GM12892 (cell line): ENCODE measurements at regions not wholly inside any gene's neighbourhood (a gene's known extent, or its start where the extent isn't known, plus 50 kb on each side); places are given as distances from the start of the nearest gene placed in this dataset.
"Not testable (repeated sequence)": the region's sequence is repeated elsewhere in the genome, so short reads cannot be mapped to it uniquely, and the experiment has no call there.

Experiments
- DNase-seq: peaks from one replicate; pipeline ENCODE4 v3.0.0; 2011; ENCODE audit not compliant: insufficient read length
- FAIRE-seq: peaks from 2 replicates; lab custom pipeline; 2011; peaks lifted over from hg19 to GRCh38; lab: Jason Lieb, UNC
- POLR2A ChIP-seq: IDR thresholded peaks from 2 replicates; pipeline ENCODE4 v1.6.1; 2011; ENCODE audit warnings: low read depth, low read length, control low read depth
- POLR2AphosphoS5 ChIP-seq: IDR thresholded peaks from 2 replicates; pipeline ENCODE4 v1.6.1; 2011; ENCODE audit warnings: low read depth, low read length, control low read depth
- TAF1 ChIP-seq: IDR thresholded peaks from 2 replicates; pipeline ENCODE4 v1.6.1; 2011; ENCODE audit warnings: low read depth, mild to moderate bottlenecking, control low read depth, low read length, borderline replicate concordance

DNA sequence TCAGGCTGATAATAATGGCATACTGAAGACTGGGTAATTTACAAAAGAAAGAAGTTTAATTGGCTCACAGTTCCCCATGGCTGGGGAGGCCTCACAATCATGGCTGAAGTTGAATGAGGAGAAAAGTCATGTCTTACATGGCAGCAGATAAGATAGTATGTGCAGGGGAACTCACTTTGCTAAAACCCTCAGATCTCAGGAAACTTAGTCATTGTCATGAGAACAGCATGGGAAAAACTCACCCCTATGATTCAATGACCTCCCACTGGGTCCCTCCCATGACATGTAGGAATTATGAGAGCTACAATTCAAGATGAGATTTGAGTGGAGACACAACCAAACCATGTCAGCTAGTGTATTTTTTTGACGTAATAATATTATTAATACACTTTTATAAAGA is 149.8 kb upstream of the BOD1L1 start:
- DNase-seq (no peak), FAIRE-seq (no peak)
- no peak for TF ChIP-seq TAF1
- no peak for TF ChIP-seq POLR2AphosphoS5
- TF ChIP-seq POLR2A, result no peak

DNA sequence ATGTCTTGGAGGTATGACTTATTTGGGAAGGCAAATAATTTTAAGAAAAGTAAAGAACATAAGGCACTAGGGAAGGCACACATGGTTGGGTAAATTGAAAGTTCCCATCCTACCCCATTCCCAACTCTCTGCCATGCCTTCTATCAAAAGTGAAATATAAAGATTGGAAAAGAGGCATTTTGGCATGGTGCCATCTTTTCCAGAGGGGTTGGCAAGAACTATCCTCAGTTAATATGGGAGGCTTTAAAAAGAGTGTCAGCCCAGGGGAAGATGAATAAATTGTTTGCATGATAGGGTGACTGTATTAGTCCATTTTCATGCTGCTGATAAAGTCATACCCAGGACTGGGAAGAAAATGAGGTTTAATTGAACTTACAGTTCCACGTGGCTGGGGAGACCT is 150.8 kb upstream of the BOD1L1 start:
- no peak for DNase-seq
- no peak for FAIRE-seq
- no peak for TF ChIP-seq POLR2AphosphoS5
- TF ChIP-seq POLR2A, result no peak
- TF ChIP-seq TAF1, result no peak

DNA sequence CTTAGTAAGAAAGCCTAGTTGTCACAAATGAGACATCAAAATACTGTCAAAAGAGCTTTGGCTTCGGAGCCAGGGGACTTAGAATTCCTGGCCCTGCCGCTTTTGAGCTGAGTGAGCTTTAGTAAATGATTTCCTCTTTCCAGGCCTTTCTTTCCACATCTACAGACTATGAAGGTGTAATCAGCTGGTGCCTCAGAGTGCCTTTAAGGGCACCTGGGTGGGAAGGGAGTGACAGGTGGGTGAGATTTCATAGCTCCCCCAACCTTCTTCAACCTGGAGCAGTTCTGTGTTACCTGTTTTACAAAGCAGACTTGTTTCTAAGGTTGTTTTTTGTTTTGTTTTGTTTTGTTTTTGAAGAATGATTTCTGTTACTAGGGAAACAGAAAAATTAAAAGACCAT is 154.7 kb upstream of the BOD1L1 start:
- FAIRE-seq, result no peak
- TF ChIP-seq TAF1, result no peak
- no peak for TF ChIP-seq POLR2AphosphoS5
- no peak for TF ChIP-seq POLR2A
- no peak for DNase-seq

DNA sequence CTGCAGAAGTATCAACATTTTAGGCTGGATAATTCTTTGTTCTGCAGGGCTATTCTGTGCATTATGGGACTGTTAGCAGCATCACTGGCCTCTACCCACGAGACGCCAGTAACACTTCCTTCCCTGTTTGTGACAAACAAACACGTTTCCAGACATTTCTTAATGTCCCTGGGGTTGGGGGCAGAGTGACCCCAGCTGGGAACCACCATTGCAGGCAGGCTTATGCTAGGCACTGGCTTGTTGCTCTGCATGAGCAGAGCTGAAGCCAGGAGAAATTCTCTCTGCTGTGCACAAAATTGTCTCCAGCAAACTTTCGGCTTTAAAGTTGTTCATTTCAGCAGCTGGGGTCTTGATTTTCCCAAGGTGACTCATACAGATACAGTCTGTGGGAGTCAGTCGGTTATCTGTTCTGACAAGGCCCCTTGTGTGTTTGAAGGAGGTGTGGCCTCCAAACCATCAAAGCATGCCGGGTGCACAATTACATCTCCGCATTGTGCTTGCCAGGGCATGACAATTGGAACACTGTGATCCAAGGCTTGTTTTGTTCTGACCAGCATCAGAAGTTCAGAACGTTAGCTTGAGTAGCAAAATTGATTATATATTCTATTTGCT is 156.4 kb upstream of the BOD1L1 start:
- FAIRE-seq (no peak), DNase-seq (no peak)
- TF ChIP-seq POLR2AphosphoS5 (no peak), POLR2A (no peak), TAF1 (no peak)

DNA sequence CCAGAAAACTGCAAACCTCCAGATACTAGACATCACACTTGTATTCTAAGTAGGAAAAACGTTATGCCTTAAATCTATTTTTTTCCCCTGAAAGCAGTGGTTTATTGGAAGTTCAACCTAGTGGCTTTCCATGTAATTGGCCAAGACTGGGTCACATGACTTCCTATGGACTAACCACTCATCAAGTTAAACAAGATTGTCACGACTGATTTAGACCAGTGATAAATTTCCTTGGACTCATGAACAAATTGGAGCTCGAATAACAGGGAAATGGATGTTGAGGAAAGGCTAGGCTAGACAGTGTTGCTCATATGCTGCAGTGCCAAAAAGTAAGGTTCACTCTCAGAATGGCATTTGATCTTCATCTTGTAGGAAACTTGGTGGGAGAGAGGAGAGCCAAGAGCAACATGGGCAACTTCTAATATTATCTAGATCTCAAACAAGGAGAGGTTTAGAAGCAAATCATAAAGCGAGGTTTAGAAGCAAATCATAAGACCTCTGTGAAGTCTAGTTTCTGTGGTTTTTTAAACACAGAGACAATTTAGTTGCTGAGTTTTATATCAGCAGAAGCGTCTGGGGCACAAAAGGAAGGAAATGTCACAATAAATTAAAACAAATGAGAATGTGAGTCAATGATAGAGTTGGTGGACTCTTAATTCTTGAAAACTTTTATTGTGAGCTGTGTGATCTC is 165.6 kb upstream of the BOD1L1 start:
- DNase-seq (no peak), FAIRE-seq (no peak)
- TF ChIP-seq POLR2AphosphoS5, result no peak
- no peak for TF ChIP-seq POLR2A
- TF ChIP-seq TAF1, result no peak

DNA sequence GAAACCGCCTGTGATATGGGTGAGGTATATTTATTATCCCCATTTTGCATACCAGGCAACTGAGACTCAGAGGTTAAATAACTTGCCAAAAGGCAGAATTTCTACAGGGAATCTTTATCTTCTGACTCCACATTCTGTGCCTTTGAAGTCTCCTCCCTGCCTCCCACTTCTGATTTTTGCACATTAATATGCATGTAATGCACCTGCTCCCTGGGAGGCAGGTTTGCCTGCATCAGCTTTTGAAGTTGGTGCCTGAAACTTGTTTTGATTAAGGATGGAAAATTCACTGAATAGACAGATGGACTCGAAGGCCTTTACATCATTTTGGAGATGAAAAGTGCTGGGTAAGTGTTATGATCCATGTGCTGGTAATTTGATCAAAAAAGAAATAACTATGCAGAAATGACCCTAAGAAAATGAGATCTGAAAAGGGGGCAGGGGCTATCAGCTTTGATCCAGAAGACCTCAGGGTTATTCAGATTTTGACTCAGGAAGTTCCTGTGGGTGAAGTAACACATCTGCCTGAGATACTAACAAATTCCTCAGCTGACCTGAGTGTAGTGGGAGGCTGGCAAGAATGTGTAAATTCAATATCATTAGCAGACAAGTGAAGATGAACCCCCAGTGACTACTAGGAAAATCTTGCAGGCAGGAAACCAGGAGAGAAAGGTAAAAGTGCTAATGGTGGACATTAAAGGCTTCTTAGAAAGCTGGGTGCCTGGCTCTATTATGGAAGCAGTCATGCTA is 167.5 kb upstream of the BOD1L1 start:
- FAIRE-seq (no peak), DNase-seq (no peak)
- TF ChIP-seq TAF1 (no peak), POLR2AphosphoS5 (no peak), POLR2A (no peak)

DNA sequence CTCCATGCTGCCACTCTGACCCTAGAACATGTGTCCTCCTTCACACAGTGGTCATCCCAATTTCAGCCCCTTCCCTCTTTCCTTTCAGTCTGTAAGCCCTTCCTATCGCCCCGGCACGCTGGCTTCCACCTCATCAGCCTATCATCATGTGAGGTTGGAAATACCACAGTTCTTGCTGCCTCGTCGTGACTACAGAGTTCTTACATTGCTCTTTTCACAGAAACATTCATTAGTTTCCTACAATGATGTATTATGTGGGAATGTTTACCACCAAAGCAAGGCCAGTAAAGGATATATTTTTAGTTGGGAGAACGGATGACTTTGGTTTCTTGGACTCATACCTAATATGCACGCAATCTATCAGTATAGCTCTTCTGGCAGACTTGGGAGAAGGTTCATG is 169.5 kb upstream of the BOD1L1 start:
- TF ChIP-seq POLR2A (no peak), TAF1 (no peak), POLR2AphosphoS5 (no peak)
- no peak for FAIRE-seq
- DNase-seq, result no peak

DNA sequence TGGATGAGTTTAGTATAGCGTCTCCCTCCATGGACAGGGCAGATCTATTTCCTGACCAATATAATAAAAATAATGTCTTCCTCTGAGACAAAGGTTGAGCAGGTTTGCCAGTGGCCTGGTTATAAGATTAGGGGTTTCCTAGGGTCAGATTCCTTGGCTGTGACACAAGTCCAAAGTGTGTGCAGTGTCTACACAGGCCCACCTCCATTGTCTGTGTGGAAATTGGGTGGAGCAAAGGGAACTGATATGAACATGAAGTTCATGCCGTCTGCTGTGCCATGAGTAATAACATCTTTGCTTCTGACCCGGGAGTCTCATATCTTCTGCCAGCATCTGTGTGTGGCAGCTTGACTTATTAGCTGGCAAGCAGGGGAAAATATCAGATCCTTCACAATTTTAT is 187.7 kb upstream of the BOD1L1 start:
- TF ChIP-seq POLR2AphosphoS5, result no peak
- TF ChIP-seq TAF1, result no peak
- TF ChIP-seq POLR2A, result no peak
- DNase-seq (no peak), FAIRE-seq (no peak)

DNA sequence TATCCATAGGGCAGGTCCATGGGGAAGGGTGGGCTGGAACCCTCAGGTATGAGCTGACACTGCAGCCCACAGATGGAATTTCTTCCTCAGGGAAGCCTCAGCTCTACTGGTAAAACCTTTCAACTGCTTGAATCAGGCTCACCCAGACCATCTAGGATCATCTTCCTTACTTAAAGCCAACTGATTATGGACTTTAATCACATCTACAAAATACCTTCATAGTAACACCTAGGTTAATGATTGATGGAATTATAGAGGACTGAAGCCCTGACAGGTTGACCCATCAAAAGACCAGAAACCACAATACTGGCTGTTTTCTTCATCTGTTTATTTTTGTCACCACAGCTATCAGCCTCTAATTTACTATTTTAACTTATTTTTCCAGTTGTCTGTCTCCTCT is 188.9 kb upstream of the BOD1L1 start:
- TF ChIP-seq TAF1 (no peak), POLR2A (no peak), POLR2AphosphoS5 (no peak)
- FAIRE-seq, result no peak
- no peak for DNase-seq

DNA sequence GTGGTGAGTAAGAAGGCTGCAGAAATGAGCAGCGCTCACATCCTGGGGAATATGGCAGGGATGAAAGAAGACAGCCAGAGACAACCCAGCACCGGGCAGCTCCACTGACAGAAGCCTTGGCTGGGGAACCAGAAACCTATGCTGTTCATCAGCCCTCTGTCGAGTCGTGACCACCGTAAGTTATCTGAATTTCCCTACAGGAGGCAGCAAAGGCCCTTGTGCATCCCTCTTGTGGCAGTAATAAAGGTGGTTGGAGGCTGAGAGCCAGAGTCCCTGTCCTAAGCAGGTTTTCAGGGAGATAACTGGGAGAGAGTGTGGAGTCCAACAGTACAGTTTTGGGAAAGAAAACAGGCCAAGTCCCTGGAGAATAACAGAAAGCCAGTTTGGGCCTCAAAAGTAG is 194.0 kb upstream of the BOD1L1 start:
- TF ChIP-seq POLR2A, result no peak
- DNase-seq (no peak), FAIRE-seq (no peak)

DNA sequence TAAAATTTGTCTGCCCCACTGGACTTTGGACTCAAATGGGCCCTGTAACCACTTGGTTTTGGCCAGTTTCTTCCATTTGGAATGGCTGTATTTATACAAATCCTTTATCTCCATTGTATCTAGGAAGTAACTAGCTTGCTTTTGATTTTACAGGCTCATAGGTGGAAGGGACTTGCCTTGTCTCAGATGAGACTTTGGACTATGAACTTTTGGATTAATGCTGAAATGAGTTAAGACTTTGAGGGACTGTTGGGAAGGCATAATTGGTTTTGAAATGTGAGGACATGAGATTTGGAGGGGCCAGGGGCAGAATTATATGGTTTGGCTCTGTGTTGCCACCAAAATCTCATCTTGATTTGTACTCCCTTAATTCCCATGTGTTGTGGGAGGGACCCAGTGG is 198.3 kb upstream of the BOD1L1 start:
- not testable (repeated sequence) for FAIRE-seq, DNase-seq

DNA sequence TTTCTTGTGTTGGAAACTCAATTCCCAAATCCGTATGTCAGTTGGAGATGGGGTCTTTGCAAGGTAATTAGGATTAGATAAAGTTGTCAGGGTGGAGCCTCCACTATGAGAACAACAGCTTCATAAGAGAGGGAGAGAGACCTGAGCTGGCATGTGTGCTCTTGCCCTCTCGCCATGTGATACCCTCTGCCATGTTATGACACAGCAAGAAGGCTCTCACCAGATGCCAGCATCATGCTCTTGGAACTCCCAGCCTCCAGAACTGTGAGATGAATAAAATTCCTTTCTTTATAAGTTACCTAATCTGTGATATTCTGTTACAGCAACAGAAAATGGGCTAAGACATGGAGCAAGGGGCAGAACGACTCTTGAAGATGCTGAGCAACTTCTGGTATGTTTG is 201.9 kb upstream of the BOD1L1 start:
- DNase-seq, result no peak
- TF ChIP-seq POLR2A (no peak), TAF1 (no peak), POLR2AphosphoS5 (no peak)
- FAIRE-seq, result no peak

DNA sequence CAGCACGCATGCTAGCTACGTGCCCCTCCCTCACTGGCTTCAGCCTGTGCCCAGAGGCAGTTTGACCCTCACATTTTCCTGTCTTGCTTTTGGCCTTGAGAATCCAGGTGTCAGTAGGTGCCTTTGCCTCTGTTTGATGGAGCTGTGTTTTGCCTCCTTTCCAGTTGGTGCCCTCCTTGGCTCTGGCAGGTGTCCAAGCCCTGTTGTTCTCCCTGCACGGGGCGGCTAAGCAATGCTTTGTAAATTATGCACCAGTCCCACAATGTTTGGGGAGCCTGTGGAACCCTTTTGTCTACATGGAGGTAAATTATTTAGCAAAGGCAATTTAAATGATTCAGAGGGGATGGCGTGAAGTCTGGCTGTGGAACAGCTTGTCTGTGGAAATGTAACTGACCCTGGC is 202.9 kb upstream of the BOD1L1 start:
- FAIRE-seq, result no peak
- DNase-seq, result no peak
- TF ChIP-seq TAF1 (no peak), POLR2A (no peak), POLR2AphosphoS5 (no peak)
